ELR (cell line): ENCODE measurements at regions not wholly inside any gene's neighbourhood (a gene's known extent, or its start where the extent isn't known, plus 50 kb on each side); places are given as distances from the start of the nearest gene placed in this dataset.
"Not testable (repeated sequence)": the region's sequence is repeated elsewhere in the genome, so short reads cannot be mapped to it uniquely, and the experiment has no call there.

Experiments
- DNase-seq: peaks from one replicate; pipeline ENCODE4 v3.0.0-alpha.2; 2015; ENCODE audit warnings: low read depth

GRCh38 chr3:144023543-144023942 lies 51.9 kb downstream of the DIPK2A start:
- DNase-seq = not testable (repeated sequence)

- DNase-seq = no peak
Measured at GRCh38 chr3:144028798-144029411, 57.3 kb downstream of the DIPK2A start.

GRCh38 chr3:144029769-144030168 lies 58.1 kb downstream of the DIPK2A start:
- no peak for DNase-seq

GRCh38 chr3:144031938-144032337 lies 60.3 kb downstream of the DIPK2A start:
- DNase-seq = no peak

GRCh38 chr3:144032531-144033239 lies 61.1 kb downstream of the DIPK2A start:
- DNase-seq = no peak

GRCh38 chr3:144033240-144033589 lies 61.6 kb downstream of the DIPK2A start:
- no peak for DNase-seq

- DNase-seq = no peak
Measured at GRCh38 chr3:144033863-144034262, 62.2 kb downstream of the DIPK2A start.

GRCh38 chr3:144034715-144035290 lies 63.2 kb downstream of the DIPK2A start:
- DNase-seq = no peak

- DNase-seq = no peak
Measured at GRCh38 chr3:144036498-144036897, 64.9 kb downstream of the DIPK2A start.

GRCh38 chr3:144039661-144040060 lies 68.0 kb downstream of the DIPK2A start:
- DNase-seq = peak; percentile 60

- no peak for DNase-seq
Measured at GRCh38 chr3:144041960-144042556, 70.4 kb downstream of the DIPK2A start.

- peak; percentile 54 for DNase-seq
Measured at GRCh38 chr3:144045766-144046165, 74.1 kb downstream of the DIPK2A start.

- no peak for DNase-seq
Measured at GRCh38 chr3:144049374-144049773, 77.8 kb downstream of the DIPK2A start.

- no peak for DNase-seq
Measured at GRCh38 chr3:144051211-144051610, 79.6 kb downstream of the DIPK2A start.

GRCh38 chr3:144052275-144052674 lies 80.7 kb downstream of the DIPK2A start:
- DNase-seq = peak; percentile 9

- DNase-seq = peak; percentile 90
Measured at GRCh38 chr3:144053121-144053520, 81.5 kb downstream of the DIPK2A start.

GRCh38 chr3:144054766-144055165 lies 83.1 kb downstream of the DIPK2A start:
- DNase-seq = peak; percentile 13

- DNase-seq = peak; percentile 75
Measured at GRCh38 chr3:144055604-144056003, 84.0 kb downstream of the DIPK2A start.

- no peak for DNase-seq
Measured at GRCh38 chr3:144058713-144059112, 87.1 kb downstream of the DIPK2A start.

GRCh38 chr3:144059481-144059880 lies 87.9 kb downstream of the DIPK2A start:
- DNase-seq = no peak

GRCh38 chr3:144060881-144061280 lies 89.3 kb downstream of the DIPK2A start:
- no peak for DNase-seq

GRCh38 chr3:144063306-144063705 lies 91.7 kb downstream of the DIPK2A start:
- DNase-seq = no peak

- no peak for DNase-seq
Measured at GRCh38 chr3:144067059-144067458, 95.4 kb downstream of the DIPK2A start.
